Loucy (cell line): ENCODE measurements at regions not wholly inside any gene's neighbourhood (a gene's known extent, or its start where the extent isn't known, plus 50 kb on each side); places are given as distances from the start of the nearest gene placed in this dataset.

ENCODE experiments used
- H2AFZ ChIP-seq: fragments of 200-600 bp; sonication (generic); 2 replicates; pipeline ENCODE4 v1.6.0; 2016; ENCODE audit warnings: antibody characterized with exemption, mild to moderate bottlenecking, low read length, moderate library complexity
- H3F3A ChIP-seq: fragments of 200-600 bp; 2 replicates; pipeline ENCODE4 v1.6.0; 2016; ENCODE audit warnings: antibody characterized with exemption, low read depth, mild to moderate bottlenecking
- H3K27me3 ChIP-seq: fragments of 200-600 bp; sonication (generic); 2 replicates; pipeline ENCODE4 v1.6.1; 2014; ENCODE audit warnings: low read length, mild to moderate bottlenecking; ENCODE audit not compliant: insufficient read depth, poor library complexity, severe bottlenecking
- H3K36me3 ChIP-seq: fragments of 200-600 bp; sonication (generic); 2 replicates; pipeline ENCODE4 v1.6.1; 2016; ENCODE audit warnings: low read length; ENCODE audit not compliant: insufficient read depth
- H3K4me1 ChIP-seq: fragments of 200-600 bp; sonication (generic); 2 replicates; pipeline ENCODE4 v1.5.1; 2014; ENCODE audit warnings: low read length, mild to moderate bottlenecking; ENCODE audit not compliant: insufficient read depth, poor library complexity, severe bottlenecking
- H3K4me2 ChIP-seq: fragments of 200-600 bp; sonication (generic); 2 replicates; pipeline ENCODE4 v1.6.0; 2014; ENCODE audit warnings: antibody characterized with exemption, low read length, low read depth, mild to moderate bottlenecking; ENCODE audit not compliant: poor library complexity, severe bottlenecking
- H3K4me3 ChIP-seq: fragments of 200-600 bp; sonication (generic); 2 replicates; pipeline ENCODE4 v1.5.1; 2014; ENCODE audit warnings: low read length, mild to moderate bottlenecking, mixed read lengths; ENCODE audit not compliant: poor library complexity, severe bottlenecking
- H3K79me2 ChIP-seq: fragments of 200-600 bp; sonication (generic); 2 replicates; pipeline ENCODE4 v1.6.1; 2014; ENCODE audit warnings: low read length; ENCODE audit not compliant: insufficient read depth
- H3K9ac ChIP-seq: fragments of 200-600 bp; sonication (generic); 2 replicates; pipeline ENCODE4 v1.6.0; 2014; ENCODE audit warnings: mild to moderate bottlenecking, low read depth, low read length, moderate library complexity; ENCODE audit not compliant: poor library complexity, severe bottlenecking
- H3K9me2 ChIP-seq: fragments of 200-600 bp; sonication (generic); replicated peaks from 2 replicates; pipeline ENCODE4 v1.6.1; 2016; ENCODE audit warnings: low read depth, low read length, mixed read lengths
- H3K9me3 ChIP-seq: fragments of 200-600 bp; sonication (generic); 2 replicates; pipeline ENCODE4 v1.6.1; 2014; ENCODE audit warnings: mild to moderate bottlenecking, antibody characterized with exemption, low read length, low read depth; ENCODE audit not compliant: insufficient read depth
- H4K20me1 ChIP-seq: fragments of 200-600 bp; sonication (generic); 2 replicates; pipeline ENCODE4 v1.6.0; 2014; ENCODE audit warnings: antibody characterized with exemption, low read length, mild to moderate bottlenecking; ENCODE audit not compliant: insufficient read depth, poor library complexity, severe bottlenecking
- EZH2phosphoT487 ChIP-seq: fragments of 200-600 bp; IDR thresholded peaks from 2 replicates; pipeline ENCODE4 v1.6.1; 2018; ENCODE audit warnings: antibody characterized with exemption, mild to moderate bottlenecking, moderate library complexity, borderline replicate concordance
- TF ChIP-seq, protein P1 (sequence below): fragments of 200-600 bp; sonication (generic); conservative IDR thresholded peaks from 2 replicates; pipeline ENCODE4 v1.5.1; 2014; ENCODE audit warnings: mild to moderate bottlenecking, antibody characterized with exemption, low read length

DNA sequence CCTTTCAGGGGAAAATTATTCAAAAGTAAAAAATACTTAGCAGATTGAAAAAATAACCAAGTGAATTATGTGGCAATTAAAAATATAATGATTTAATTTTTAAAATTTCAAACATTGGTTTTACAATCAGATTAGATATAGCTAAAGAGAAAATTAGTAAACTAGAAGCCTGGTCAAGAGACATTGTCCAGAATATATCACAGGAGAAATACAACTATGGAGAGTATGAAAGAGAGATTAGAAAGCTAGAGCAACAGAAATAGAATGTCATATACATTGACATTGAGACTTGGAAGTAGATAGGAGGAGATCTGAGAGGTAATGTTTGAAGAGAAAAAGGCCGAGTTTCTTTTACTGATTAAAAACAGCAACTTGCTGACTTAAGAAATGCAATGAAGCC is 476.4 kb upstream of the SLC10A2 start:
- Histone ChIP-seq H3K36me3 (no peaks in the 10 kb centered on the region), H3K27me3 (no peaks in the 10 kb centered on the region), H3F3A (no peaks in the 10 kb centered on the region), H3K4me2 (no peak overlapping the region), H3K4me3 (no peak overlapping the region), H4K20me1 (no peaks in the 10 kb centered on the region), H3K9me3 (no peaks in the 10 kb centered on the region), H3K9ac (no peak overlapping the region), H3K9me2 (no peaks in the 10 kb centered on the region), H3K4me1 (no peaks in the 10 kb centered on the region), H3K79me2 (no peaks in the 10 kb centered on the region), H2AFZ (no peak overlapping the region)
- no peak for TF ChIP-seq EZH2phosphoT487
- TF ChIP-seq, protein P1, sequence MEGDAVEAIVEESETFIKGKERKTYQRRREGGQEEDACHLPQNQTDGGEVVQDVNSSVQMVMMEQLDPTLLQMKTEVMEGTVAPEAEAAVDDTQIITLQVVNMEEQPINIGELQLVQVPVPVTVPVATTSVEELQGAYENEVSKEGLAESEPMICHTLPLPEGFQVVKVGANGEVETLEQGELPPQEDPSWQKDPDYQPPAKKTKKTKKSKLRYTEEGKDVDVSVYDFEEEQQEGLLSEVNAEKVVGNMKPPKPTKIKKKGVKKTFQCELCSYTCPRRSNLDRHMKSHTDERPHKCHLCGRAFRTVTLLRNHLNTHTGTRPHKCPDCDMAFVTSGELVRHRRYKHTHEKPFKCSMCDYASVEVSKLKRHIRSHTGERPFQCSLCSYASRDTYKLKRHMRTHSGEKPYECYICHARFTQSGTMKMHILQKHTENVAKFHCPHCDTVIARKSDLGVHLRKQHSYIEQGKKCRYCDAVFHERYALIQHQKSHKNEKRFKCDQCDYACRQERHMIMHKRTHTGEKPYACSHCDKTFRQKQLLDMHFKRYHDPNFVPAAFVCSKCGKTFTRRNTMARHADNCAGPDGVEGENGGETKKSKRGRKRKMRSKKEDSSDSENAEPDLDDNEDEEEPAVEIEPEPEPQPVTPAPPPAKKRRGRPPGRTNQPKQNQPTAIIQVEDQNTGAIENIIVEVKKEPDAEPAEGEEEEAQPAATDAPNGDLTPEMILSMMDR: no peak

DNA sequence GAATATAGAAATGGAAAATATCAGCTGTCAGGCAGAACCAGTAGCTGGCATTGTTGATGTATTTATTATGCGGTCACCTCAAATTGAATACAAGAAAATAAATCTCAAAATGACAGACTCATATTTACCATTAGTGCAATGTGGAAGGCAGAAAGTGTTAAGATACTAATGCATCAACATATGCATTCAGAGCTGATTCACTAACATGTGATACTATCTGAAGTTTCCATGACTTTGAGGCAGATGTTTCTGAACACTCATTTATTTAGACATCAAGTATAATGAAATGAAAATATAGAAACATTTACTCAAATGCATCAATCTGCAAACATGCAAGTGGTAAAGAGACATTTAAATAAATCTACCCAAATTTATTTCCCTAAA is 474.2 kb upstream of the SLC10A2 start:
- Histone ChIP-seq H3K79me2 (no peaks in the 10 kb centered on the region), H4K20me1 (no peaks in the 10 kb centered on the region), H3K9ac (no peak overlapping the region), H3F3A (no peaks in the 10 kb centered on the region), H3K9me3 (no peaks in the 10 kb centered on the region), H2AFZ (no peak overlapping the region), H3K4me1 (no peaks in the 10 kb centered on the region), H3K9me2 (no peaks in the 10 kb centered on the region), H3K36me3 (no peaks in the 10 kb centered on the region), H3K4me2 (no peak overlapping the region), H3K27me3 (no peaks in the 10 kb centered on the region), H3K4me3 (no peak overlapping the region)
- TF ChIP-seq EZH2phosphoT487: no peak
- TF ChIP-seq, protein P1: no peak

DNA sequence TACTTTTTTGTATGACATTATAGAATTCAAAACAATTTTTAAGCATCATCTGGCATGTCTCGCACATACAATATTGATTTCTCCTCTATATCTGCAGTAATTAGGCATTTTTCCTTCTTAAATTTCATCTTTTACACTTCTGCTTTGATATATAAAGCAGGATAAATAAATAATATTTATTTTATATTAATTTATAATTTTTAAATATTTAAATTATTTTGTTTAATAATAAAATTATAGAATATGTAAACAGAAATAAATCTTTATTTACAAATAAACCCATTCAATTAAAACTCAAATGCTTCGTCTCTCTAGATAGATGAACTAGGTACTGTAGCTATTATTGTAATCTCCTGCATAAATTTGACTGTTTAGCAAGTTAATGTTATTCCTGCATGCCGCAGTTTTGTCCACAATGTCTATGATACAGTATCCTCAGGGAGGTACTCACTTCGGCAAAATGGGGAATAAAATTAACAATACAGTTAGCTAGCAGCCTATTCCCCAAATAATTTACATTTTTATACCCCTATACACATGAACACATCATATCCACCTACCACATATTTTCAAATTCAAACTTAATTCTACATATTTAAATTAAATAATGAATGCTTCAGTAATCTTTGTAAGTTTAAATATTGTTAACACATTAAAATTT is 473.6 kb upstream of the SLC10A2 start:
- Histone ChIP-seq H3F3A (no peaks in the 10 kb centered on the region), H3K9me2 (no peaks in the 10 kb centered on the region), H3K4me2 (no peak overlapping the region), H3K9ac (no peak overlapping the region), H2AFZ (no peak overlapping the region), H3K4me3 (no peak overlapping the region), H3K36me3 (no peaks in the 10 kb centered on the region), H3K79me2 (no peaks in the 10 kb centered on the region), H3K27me3 (no peaks in the 10 kb centered on the region), H4K20me1 (no peaks in the 10 kb centered on the region), H3K9me3 (no peaks in the 10 kb centered on the region), H3K4me1 (no peaks in the 10 kb centered on the region)
- no peak for TF ChIP-seq EZH2phosphoT487
- TF ChIP-seq, protein P1: no peak
